ENCODE measurements at regions not wholly inside any gene's neighbourhood (a gene's known extent, or its start where the extent isn't known, plus 50 kb on each side); places are given as distances from the start of the nearest gene placed in this dataset.
A peak's percentile ranks its signal among the peaks of the same experiment; 100 is the strongest.

GRCh38 chr5:107300721-107301327 is 369.9 kb downstream of the EFNA5 start:
- Histone ChIP-seq H3K9ac (ENCODE audit: low read length in 3 of 3) (no peak overlapping the region), H3K36me3 (ENCODE audit: control insufficient read depth in 2 of 3, insufficient read depth in 3 of 3, low read length in 3 of 3) (no peaks in the 10 kb centered on the region), H3K9me3 (ENCODE audit: control insufficient read depth in 2 of 3, insufficient read depth in 1 of 3, low read length in 3 of 3) (no peaks in the 10 kb centered on the region), H3K27ac (ENCODE audit: low read depth in 2 of 2, low read length in 2 of 2) (no peak overlapping the region), H3K4me3 (ENCODE audit: low read length in 3 of 3) (no peak overlapping the region), H3K27me3 (ENCODE audit: control insufficient read depth, insufficient read depth, low read length) (no peaks in the 10 kb centered on the region), H3K4me1 (ENCODE audit: control insufficient read depth in 2 of 3, insufficient read depth in 2 of 3, low read depth in 1 of 3, low read length in 3 of 3) (no peaks in the 10 kb centered on the region)
- FAIRE-seq (no peak), DNase-seq (no peak)
- intact Hi-C loops (cut with DNase I): no loop called here
- no peak for TF ChIP-seq CTCF (IDR thresholded peaks at IDR 0.05; ENCODE audit: borderline replicate concordance, extremely low read depth, insufficient read depth)

- Histone ChIP-seq H3K27me3 (ENCODE audit: control insufficient read depth, insufficient read depth, low read length) (no peaks in the 10 kb centered on the region), H3K36me3 (ENCODE audit: control insufficient read depth in 2 of 3, insufficient read depth in 3 of 3, low read length in 3 of 3) (no peaks in the 10 kb centered on the region), H3K27ac (ENCODE audit: low read depth in 2 of 2, low read length in 2 of 2) (no peak overlapping the region), H3K4me3 (ENCODE audit: low read length in 3 of 3) (no peak overlapping the region), H3K9ac (ENCODE audit: low read length in 3 of 3) (no peak overlapping the region), H3K4me1 (ENCODE audit: control insufficient read depth in 2 of 3, insufficient read depth in 2 of 3, low read depth in 1 of 3, low read length in 3 of 3) (no peaks in the 10 kb centered on the region), H3K9me3 (ENCODE audit: control insufficient read depth in 2 of 3, insufficient read depth in 1 of 3, low read length in 3 of 3) (no peaks in the 10 kb centered on the region)
- no peak for TF ChIP-seq CTCF (IDR thresholded peaks at IDR 0.05; ENCODE audit: borderline replicate concordance, extremely low read depth, insufficient read depth)
- FAIRE-seq: no peak
- no peak for DNase-seq
- intact Hi-C loops (cut with DNase I): no loop called here
These were observed 374.2 kb downstream of the EFNA5 start for GRCh38 chr5:107296572-107296971.

- H3K27ac ChIP-seq (ENCODE audit: low read depth in 2 of 2, low read length in 2 of 2): no peak overlapping the region
- TF ChIP-seq CTCF (IDR thresholded peaks at IDR 0.05; ENCODE audit: borderline replicate concordance, extremely low read depth, insufficient read depth): no peak
- DNase-seq (no peak), FAIRE-seq (no peak)
- intact Hi-C loops (cut with DNase I): no loop called here
- no peaks in the 10 kb centered on the region for H3K36me3 ChIP-seq (ENCODE audit: control insufficient read depth in 2 of 3, insufficient read depth in 3 of 3, low read length in 3 of 3)
- no peaks in the 10 kb centered on the region for H3K4me1 ChIP-seq (ENCODE audit: control insufficient read depth in 2 of 3, insufficient read depth in 2 of 3, low read depth in 1 of 3, low read length in 3 of 3)
- no peak overlapping the region for H3K9ac ChIP-seq (ENCODE audit: low read length in 3 of 3)
- H3K27me3 ChIP-seq (ENCODE audit: control insufficient read depth, insufficient read depth, low read length): no peaks in the 10 kb centered on the region
- no peak overlapping the region for H3K4me3 ChIP-seq (ENCODE audit: low read length in 3 of 3)
- H3K9me3 ChIP-seq (ENCODE audit: control insufficient read depth in 2 of 3, insufficient read depth in 1 of 3, low read length in 3 of 3): no peaks in the 10 kb centered on the region
These were observed 374.8 kb downstream of the EFNA5 start for GRCh38 chr5:107295914-107296313.

- Histone ChIP-seq H3K4me1 (ENCODE audit: control insufficient read depth in 2 of 3, insufficient read depth in 2 of 3, low read depth in 1 of 3, low read length in 3 of 3) (no peaks in the 10 kb centered on the region), H3K27ac (ENCODE audit: low read depth in 2 of 2, low read length in 2 of 2) (no peak overlapping the region), H3K9ac (ENCODE audit: low read length in 3 of 3) (no peak overlapping the region), H3K27me3 (ENCODE audit: control insufficient read depth, insufficient read depth, low read length) (no peaks in the 10 kb centered on the region), H3K9me3 (ENCODE audit: control insufficient read depth in 2 of 3, insufficient read depth in 1 of 3, low read length in 3 of 3) (no peaks in the 10 kb centered on the region), H3K4me3 (ENCODE audit: low read length in 3 of 3) (no peak overlapping the region), H3K36me3 (ENCODE audit: control insufficient read depth in 2 of 3, insufficient read depth in 3 of 3, low read length in 3 of 3) (no peaks in the 10 kb centered on the region)
- FAIRE-seq: no peak
- intact Hi-C loops (cut with DNase I): no loop called here
- TF ChIP-seq CTCF (IDR thresholded peaks at IDR 0.05; ENCODE audit: borderline replicate concordance, extremely low read depth, insufficient read depth): no peak
- peak in 2 of 5 donors; percentile 20 to 55 for DNase-seq
These were observed 376.1 kb downstream of the EFNA5 start for GRCh38 chr5:107294669-107295068.
